ENCODE measurements at regions not wholly inside any gene's neighbourhood (a gene's known extent, or its start where the extent isn't known, plus 50 kb on each side); places are given as distances from the start of the nearest gene placed in this dataset.

DNA sequence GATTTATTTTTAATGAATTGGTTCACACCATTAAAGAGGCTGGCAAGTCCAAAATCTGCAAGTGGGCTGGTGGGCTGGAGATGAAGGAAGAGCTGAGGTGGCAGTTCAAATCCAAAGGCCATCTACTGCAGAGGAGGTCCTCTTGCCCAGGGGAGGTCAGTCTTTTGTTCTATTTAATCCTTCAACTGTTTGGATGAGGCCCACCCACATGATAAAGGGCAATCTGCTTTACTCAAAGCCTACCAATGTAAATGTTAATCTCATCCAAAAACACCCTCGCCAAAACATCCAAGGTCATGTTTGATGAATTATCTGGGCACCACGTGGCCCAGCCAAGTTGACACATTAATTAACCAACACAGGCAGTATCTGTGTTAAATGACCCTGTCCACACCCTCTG, 99.0 kb downstream of the RRAGC start (continued):
- no peak for TF ChIP-seq HDAC3 (IDR thresholded peaks at IDR 0.05; ENCODE audit: borderline replicate concordance, partially characterized antibody)

DNA sequence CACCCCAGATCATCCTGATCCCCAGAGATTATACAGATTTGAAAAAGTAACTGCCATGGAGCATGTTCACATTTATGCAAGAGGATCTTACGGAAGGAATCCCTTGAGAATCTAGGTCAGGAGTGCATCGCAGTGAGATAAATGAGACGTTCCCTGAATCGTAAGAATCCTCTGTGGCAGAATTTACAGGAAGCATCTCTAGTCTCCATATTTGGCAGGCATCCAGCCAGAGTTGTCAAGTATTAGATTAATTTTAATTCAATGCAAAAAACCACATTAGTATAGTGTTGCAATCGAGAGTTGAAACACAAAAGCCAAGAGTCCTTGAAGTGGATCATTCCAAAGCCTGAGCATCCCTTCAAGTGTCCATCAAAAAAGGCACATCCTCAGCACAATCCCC, 100.8 kb downstream of the RRAGC start:
- intact Hi-C loops (cut with micrococcal nuclease) (no loop called here), in situ Hi-C loops (cut with MboI) (no loop called here)
- Histone ChIP-seq H3K27ac (ENCODE audit: extremely low read depth, low read depth, low read length) (no peak overlapping the region), H3K27me3 (ENCODE audit: control insufficient read depth in 2 of 2, insufficient read depth in 2 of 2, low read length in 2 of 2) (no peaks in the 10 kb centered on the region), H3K4me3 (no peak overlapping the region), H3K36me3 (ENCODE audit: control insufficient read depth, insufficient read depth, low read length) (no peaks in the 10 kb centered on the region), H3K79me2 (ENCODE audit: control insufficient read depth, insufficient read depth, low read length) (no peaks in the 10 kb centered on the region), H4K20me1 (replicated peaks; ENCODE audit: control insufficient read depth, insufficient read depth, low read length) (no peaks in the 10 kb centered on the region), H3K9me3 (replicated peaks; ENCODE audit: control insufficient read depth, insufficient read depth, low read depth, low read length) (no peaks in the 10 kb centered on the region), H3K9me1 (ENCODE audit: control insufficient read depth, insufficient read depth, low read length) (no peaks in the 10 kb centered on the region), H3K9ac (ENCODE audit: insufficient read depth in 1 of 2, low read depth in 2 of 2, low read length in 2 of 2) (no peak overlapping the region), H3K4me1 (replicated peaks in 1 of 2; ENCODE audit: control insufficient read depth in 2 of 2, insufficient read depth in 2 of 2, low read length in 2 of 2) (peaks cover 0 to 3% of the 10 kb centered on the region in 2 experiments; a peak in 1 of 5 replicates), H2AFZ (ENCODE audit: low read depth, low read length) (no peak overlapping the region), H3K4me2 (ENCODE audit: insufficient read depth, low read length) (no peak overlapping the region)
- no peak for DNase-seq (ENCODE audit: extremely low read depth in 1 of 4, low spot score in 3 of 4)
- no peak for TF ChIP-seq HDAC3 (IDR thresholded peaks at IDR 0.05; ENCODE audit: borderline replicate concordance, partially characterized antibody)
- peak; percentile 61 for TF ChIP-seq NFIC (IDR thresholded peaks at IDR 0.05)
- BruUV-seq (replicated peaks): no TSS peak
- ChIA-PET CTCF (ENCODE audit: low intra/inter-chr PET ratio) (no interaction called here), POLR2A (interaction anchor here (0.8 to 1.7 kb wide), 5 partner anchors 8 to 19 kb away, joined by 3 to 4 read pairs (median 3); no protein-coding TSS in a partner anchor)
- ATAC-seq: no peak
- WGBS (ENCODE audit: insufficient coverage, low coverage, missing lambda C conversion rate): 15% methylated on average over 5 of the region's 5 CpGs
- FAIRE-seq: no peak

DNA sequence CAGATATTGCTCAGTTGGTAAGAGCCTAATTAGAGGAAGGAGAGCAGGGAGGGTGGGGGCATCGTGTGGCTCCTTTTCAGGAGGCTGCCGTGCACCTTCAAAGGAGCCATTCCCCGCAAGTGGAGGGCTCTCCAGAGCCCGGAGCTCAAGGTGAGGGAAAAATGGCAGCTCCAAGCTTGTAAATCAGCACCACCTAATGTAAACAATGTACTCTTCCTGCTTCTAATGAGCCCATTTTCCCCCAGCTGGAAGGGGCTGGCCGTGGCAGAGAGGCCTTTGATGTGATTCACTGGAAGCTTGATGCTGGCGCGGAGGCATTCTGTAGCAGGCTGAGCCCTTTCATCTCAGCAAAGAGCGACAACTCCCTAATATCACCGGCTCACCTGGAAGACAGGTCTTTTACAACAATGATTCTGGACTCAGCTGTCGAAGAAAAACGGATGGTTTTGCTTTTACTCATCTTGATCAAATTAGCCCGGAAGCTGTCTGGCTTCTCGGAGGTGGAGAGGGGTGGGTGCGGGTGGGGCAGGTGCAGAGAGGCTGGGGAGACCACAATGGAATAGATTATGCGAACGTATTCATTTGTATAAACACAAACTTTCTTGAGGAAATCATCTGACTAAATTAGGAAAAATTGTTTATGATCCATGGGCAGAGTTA, 112.5 kb downstream of the RRAGC start:
- Histone ChIP-seq H3K4me1 (replicated peaks in 1 of 2; ENCODE audit: control insufficient read depth in 2 of 2, insufficient read depth in 2 of 2, low read length in 2 of 2) (peaks cover 28 to 36% of the 10 kb centered on the region in 2 experiments), H3K79me2 (ENCODE audit: control insufficient read depth, insufficient read depth, low read length) (no peaks in the 10 kb centered on the region), H3K4me3 (no peak overlapping the region), H3K27ac (ENCODE audit: extremely low read depth, low read depth, low read length) (no peak overlapping the region), H2AFZ (ENCODE audit: low read depth, low read length) (peak overlapping the region; percentile 53), H3K36me3 (ENCODE audit: control insufficient read depth, insufficient read depth, low read length) (no peaks in the 10 kb centered on the region), H3K27me3 (ENCODE audit: control insufficient read depth in 2 of 2, insufficient read depth in 2 of 2, low read length in 2 of 2) (no peaks in the 10 kb centered on the region), H3K9ac (ENCODE audit: insufficient read depth in 1 of 2, low read depth in 2 of 2, low read length in 2 of 2) (no peak overlapping the region), H4K20me1 (replicated peaks; ENCODE audit: control insufficient read depth, insufficient read depth, low read length) (no peaks in the 10 kb centered on the region), H3K4me2 (ENCODE audit: insufficient read depth, low read length) (no peak overlapping the region), H3K9me1 (ENCODE audit: control insufficient read depth, insufficient read depth, low read length) (no peaks in the 10 kb centered on the region), H3K9me3 (replicated peaks; ENCODE audit: control insufficient read depth, insufficient read depth, low read depth, low read length) (peaks cover 7% of the 10 kb centered on the region)
- WGBS (ENCODE audit: insufficient coverage, low coverage, missing lambda C conversion rate): 66% methylated on average over 16 of the region's 16 CpGs
- DNase-seq (ENCODE audit: extremely low read depth in 1 of 4, low spot score in 3 of 4): no peak
- FAIRE-seq: no peak
- no peak for ATAC-seq
- POLR2A ChIA-PET: interaction anchor here (1.2 to 1.5 kb wide), 2 partner anchors 10 to 73 kb away, joined by 3 to 9 read pairs; no protein-coding TSS in a partner anchor
- TF ChIP-seq ZNF124 (CRISPR knock-in tag; IDR thresholded peaks at IDR 0.05) (no peak), TFAM (CRISPR knock-in tag; conservative IDR thresholded peaks at IDR 0.05) (no peak), ZNF253 (CRISPR knock-in tag; conservative IDR thresholded peaks at IDR 0.05) (no peak), POLR2B (IDR thresholded peaks at IDR 0.05; ENCODE audit: low read depth, partially characterized antibody) (no peak), MECOM (CRISPR knock-in tag; IDR thresholded peaks at IDR 0.05) (no peak)
- TF ChIP-seq, protein P1, sequence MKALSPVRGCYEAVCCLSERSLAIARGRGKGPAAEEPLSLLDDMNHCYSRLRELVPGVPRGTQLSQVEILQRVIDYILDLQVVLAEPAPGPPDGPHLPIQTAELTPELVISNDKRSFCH (CRISPR knock-in tag; IDR thresholded peaks at IDR 0.05): no peak
- TF ChIP-seq, protein P1 (tag; IDR thresholded peaks at IDR 0.05): 0 out of 2 replicates have a peak, but pooled peaks have one; percentile 16
- TF ChIP-seq, protein P2, sequence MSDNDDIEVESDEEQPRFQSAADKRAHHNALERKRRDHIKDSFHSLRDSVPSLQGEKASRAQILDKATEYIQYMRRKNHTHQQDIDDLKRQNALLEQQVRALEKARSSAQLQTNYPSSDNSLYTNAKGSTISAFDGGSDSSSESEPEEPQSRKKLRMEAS (CRISPR knock-in tag; IDR thresholded peaks at IDR 0.05): no peak
- CTCF ChIA-PET (ENCODE audit: low intra/inter-chr PET ratio): no interaction called here
- in situ Hi-C loops (cut with MboI) (no loop called here), intact Hi-C loops (cut with micrococcal nuclease) (loop anchor here (10.0 kb wide), 1 partner anchor 68 kb away; no protein-coding TSS in a partner anchor)
- BruUV-seq (replicated peaks): no TSS peak

Measured in K562 (cell line).